ENCODE measurements at regions not wholly inside any gene's neighbourhood (a gene's known extent, or its start where the extent isn't known, plus 50 kb on each side); places are given as distances from the start of the nearest gene placed in this dataset.

DNA sequence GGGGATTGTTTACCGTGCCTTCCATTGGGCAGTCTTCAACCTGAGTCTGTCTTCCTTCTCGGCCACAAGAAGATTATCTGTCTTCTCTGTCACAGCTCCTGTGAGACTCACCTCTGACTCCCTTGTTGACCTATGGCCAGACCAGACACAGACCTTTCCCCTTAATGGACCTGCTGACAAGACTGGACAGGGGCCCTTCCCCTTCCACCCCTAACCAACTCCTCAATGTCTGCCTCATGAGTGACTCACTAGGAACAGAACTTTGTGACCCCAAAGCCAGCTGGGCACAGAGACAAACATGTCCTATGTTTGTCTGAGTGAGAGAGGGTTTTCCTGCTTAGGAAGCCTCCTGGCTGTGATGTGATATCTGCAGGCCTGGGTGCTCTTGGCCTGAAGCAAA, 405.0 kb downstream of the BRD1 start:
- no peaks in the 10 kb centered on the region for H3K9me3 Mint-ChIP-seq
- Histone ChIP-seq H3K4me3 (ENCODE audit: low read length) (no peak overlapping the region), H3K27me3 (ENCODE audit: control insufficient read depth, insufficient read depth, low read length) (no peaks in the 10 kb centered on the region), H3K27ac (ENCODE audit: low read length) (no peak overlapping the region), H3K4me1 (ENCODE audit: control insufficient read depth, insufficient read depth, low read length) (no peaks in the 10 kb centered on the region), H3K36me3 (ENCODE audit: control insufficient read depth, insufficient read depth, low read length) (no peaks in the 10 kb centered on the region), H3K9me3 (ENCODE audit: control insufficient read depth, insufficient read depth, low read length) (no peaks in the 10 kb centered on the region)
- intact Hi-C loops (cut with micrococcal nuclease) = no loop called here
- no peaks in the 10 kb centered on the region for H3K36me3 Mint-ChIP-seq
- ATAC-seq = no peak
- no peak overlapping the region for H3K4me3 Mint-ChIP-seq
- no peak for TF ChIP-seq CTCF (IDR thresholded peaks at IDR 0.05)
- H3K27me3 Mint-ChIP-seq (ENCODE audit: low read depth in 2 of 2) = no peaks in the 10 kb centered on the region
- H3K27ac Mint-ChIP-seq = no peak overlapping the region
- H3K4me1 Mint-ChIP-seq = no peaks in the 10 kb centered on the region
- no peak for DNase-seq
- WGBS (ENCODE audit: insufficient coverage) = 80% methylated on average over 2 of the region's 2 CpGs

GRCh38 chr22:49420651-49421050, 407.0 kb downstream of the BRD1 start:
- Histone ChIP-seq H3K27ac (ENCODE audit: low read length) (no peak overlapping the region), H3K36me3 (ENCODE audit: control insufficient read depth, insufficient read depth, low read length) (no peaks in the 10 kb centered on the region), H3K4me3 (ENCODE audit: low read length) (no peak overlapping the region), H3K27me3 (ENCODE audit: control insufficient read depth, insufficient read depth, low read length) (no peaks in the 10 kb centered on the region), H3K9me3 (ENCODE audit: control insufficient read depth, insufficient read depth, low read length) (no peaks in the 10 kb centered on the region), H3K4me1 (ENCODE audit: control insufficient read depth, insufficient read depth, low read length) (no peaks in the 10 kb centered on the region)
- H3K9me3 Mint-ChIP-seq = no peaks in the 10 kb centered on the region
- H3K4me3 Mint-ChIP-seq = no peak overlapping the region
- intact Hi-C loops (cut with micrococcal nuclease) = no loop called here
- DNase-seq = no peak
- no peak for ATAC-seq
- no peaks in the 10 kb centered on the region for H3K4me1 Mint-ChIP-seq
- 86% methylated on average over 13 of the region's 13 CpGs for WGBS (ENCODE audit: insufficient coverage)
- H3K36me3 Mint-ChIP-seq = no peaks in the 10 kb centered on the region
- no peak overlapping the region for H3K27ac Mint-ChIP-seq
- no peak for TF ChIP-seq CTCF (IDR thresholded peaks at IDR 0.05)
- no peaks in the 10 kb centered on the region for H3K27me3 Mint-ChIP-seq (ENCODE audit: low read depth in 2 of 2)

DNA sequence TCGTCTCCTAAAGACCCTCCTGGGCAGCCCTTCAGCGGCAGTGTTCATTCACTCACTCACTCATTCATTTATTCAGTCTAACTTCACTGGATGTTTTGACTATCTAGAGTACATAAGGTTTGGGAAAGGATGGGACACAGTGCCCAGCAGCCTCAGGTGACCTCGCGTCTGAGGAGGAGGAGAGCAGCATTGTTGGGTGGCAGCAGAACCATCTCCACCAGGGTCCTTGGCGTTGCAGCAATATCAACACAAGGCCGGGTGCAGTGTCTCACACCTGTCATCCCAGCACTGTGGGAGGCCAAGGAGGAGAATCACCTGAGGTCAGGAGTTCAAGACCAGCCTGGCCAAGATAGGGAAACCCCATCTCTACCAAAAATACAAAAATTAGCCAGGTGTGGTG, 408.0 kb downstream of the BRD1 start:
- Histone ChIP-seq H3K36me3 (ENCODE audit: control insufficient read depth, insufficient read depth, low read length) (no peaks in the 10 kb centered on the region), H3K4me3 (ENCODE audit: low read length) (no peak overlapping the region), H3K27ac (ENCODE audit: low read length) (no peak overlapping the region), H3K27me3 (ENCODE audit: control insufficient read depth, insufficient read depth, low read length) (no peaks in the 10 kb centered on the region), H3K9me3 (ENCODE audit: control insufficient read depth, insufficient read depth, low read length) (no peaks in the 10 kb centered on the region), H3K4me1 (ENCODE audit: control insufficient read depth, insufficient read depth, low read length) (no peaks in the 10 kb centered on the region)
- Mint-ChIP-seq H3K9me3 (no peaks in the 10 kb centered on the region), H3K36me3 (no peaks in the 10 kb centered on the region), H3K4me3 (no peak overlapping the region), H3K4me1 (no peaks in the 10 kb centered on the region), H3K27ac (no peak overlapping the region), H3K27me3 (ENCODE audit: low read depth in 2 of 2) (no peaks in the 10 kb centered on the region)
- TF ChIP-seq CTCF (IDR thresholded peaks at IDR 0.05) = no peak
- intact Hi-C loops (cut with micrococcal nuclease) = no loop called here
- ATAC-seq (no peak), DNase-seq (no peak)
- WGBS (ENCODE audit: insufficient coverage) = 86% methylated on average over 6 of the region's 6 CpGs

- no peak overlapping the region for H3K27ac Mint-ChIP-seq
- Histone ChIP-seq H3K27me3 (ENCODE audit: control insufficient read depth, insufficient read depth, low read length) (no peaks in the 10 kb centered on the region), H3K4me1 (ENCODE audit: control insufficient read depth, insufficient read depth, low read length) (no peaks in the 10 kb centered on the region), H3K9me3 (ENCODE audit: control insufficient read depth, insufficient read depth, low read length) (no peaks in the 10 kb centered on the region), H3K36me3 (ENCODE audit: control insufficient read depth, insufficient read depth, low read length) (no peaks in the 10 kb centered on the region), H3K27ac (ENCODE audit: low read length) (no peak overlapping the region), H3K4me3 (ENCODE audit: low read length) (no peak overlapping the region)
- 89% methylated on average over 12 of the region's 12 CpGs for WGBS (ENCODE audit: insufficient coverage)
- H3K4me1 Mint-ChIP-seq = no peaks in the 10 kb centered on the region
- no peak for ATAC-seq
- H3K27me3 Mint-ChIP-seq (ENCODE audit: low read depth in 2 of 2) = no peaks in the 10 kb centered on the region
- DNase-seq = no peak
- no peaks in the 10 kb centered on the region for H3K9me3 Mint-ChIP-seq
- intact Hi-C loops (cut with micrococcal nuclease) = no loop called here
- TF ChIP-seq CTCF (IDR thresholded peaks at IDR 0.05) = no peak
- H3K4me3 Mint-ChIP-seq = no peak overlapping the region
- no peaks in the 10 kb centered on the region for H3K36me3 Mint-ChIP-seq
Measured at GRCh38 chr22:49418943-49419342, 408.7 kb downstream of the BRD1 start.
